Mammary epithelial cell (primary cell): ENCODE measurements at regions not wholly inside any gene's neighbourhood (a gene's known extent, or its start where the extent isn't known, plus 50 kb on each side); places are given as distances from the start of the nearest gene placed in this dataset.

Experiments used
- EZH2 ChIP-seq: IDR thresholded peaks from 2 replicates; pipeline ENCODE4 v1.6.1; 2012; ENCODE audit warnings: low read length, inconsistent platforms, borderline replicate concordance
- TF ChIP-seq, protein P1 (sequence below), 2 donors: IDR thresholded peaks in 1 of 2; conservative IDR thresholded peaks in 1 of 2; 2 replicates each; pipeline ENCODE4 v1.5.1; 2011 to 2012; ENCODE audit warnings: inconsistent platforms in 2 of 2, low read length in 2 of 2, mild to moderate bottlenecking in 2 of 2, control low read depth in 1 of 2, low read depth in 1 of 2; ENCODE audit not compliant: insufficient read depth in 1 of 2; ENCODE audit errors: extremely low read depth in 1 of 2

DNA sequence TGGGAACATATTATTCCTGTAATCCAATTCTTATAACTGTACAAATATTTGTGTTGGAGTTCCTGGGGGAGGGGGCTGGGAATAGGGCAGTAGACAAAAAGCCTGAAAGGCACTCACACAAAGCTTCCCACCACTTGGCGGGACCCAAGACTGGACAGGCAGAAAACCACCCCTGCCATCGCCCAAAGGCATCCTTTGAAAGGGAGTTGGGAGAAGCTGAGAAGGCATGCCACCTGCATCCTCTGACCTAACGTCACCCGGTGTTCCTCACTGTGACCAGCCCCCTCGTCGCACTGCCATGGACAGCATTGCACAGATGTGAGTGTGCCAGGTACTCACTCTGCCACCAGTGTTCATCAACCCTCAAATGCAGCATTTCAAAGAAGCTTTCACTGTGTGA is 80.6 kb upstream of the SMIM23 start:
- no peak for TF ChIP-seq EZH2
- TF ChIP-seq, protein P1, sequence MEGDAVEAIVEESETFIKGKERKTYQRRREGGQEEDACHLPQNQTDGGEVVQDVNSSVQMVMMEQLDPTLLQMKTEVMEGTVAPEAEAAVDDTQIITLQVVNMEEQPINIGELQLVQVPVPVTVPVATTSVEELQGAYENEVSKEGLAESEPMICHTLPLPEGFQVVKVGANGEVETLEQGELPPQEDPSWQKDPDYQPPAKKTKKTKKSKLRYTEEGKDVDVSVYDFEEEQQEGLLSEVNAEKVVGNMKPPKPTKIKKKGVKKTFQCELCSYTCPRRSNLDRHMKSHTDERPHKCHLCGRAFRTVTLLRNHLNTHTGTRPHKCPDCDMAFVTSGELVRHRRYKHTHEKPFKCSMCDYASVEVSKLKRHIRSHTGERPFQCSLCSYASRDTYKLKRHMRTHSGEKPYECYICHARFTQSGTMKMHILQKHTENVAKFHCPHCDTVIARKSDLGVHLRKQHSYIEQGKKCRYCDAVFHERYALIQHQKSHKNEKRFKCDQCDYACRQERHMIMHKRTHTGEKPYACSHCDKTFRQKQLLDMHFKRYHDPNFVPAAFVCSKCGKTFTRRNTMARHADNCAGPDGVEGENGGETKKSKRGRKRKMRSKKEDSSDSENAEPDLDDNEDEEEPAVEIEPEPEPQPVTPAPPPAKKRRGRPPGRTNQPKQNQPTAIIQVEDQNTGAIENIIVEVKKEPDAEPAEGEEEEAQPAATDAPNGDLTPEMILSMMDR (conservative IDR thresholded peaks at IDR 0.05 in 1 of 2, IDR thresholded peaks at IDR 0.05 in 1 of 2; ENCODE audit: extremely low read depth in 1 of 2, insufficient read depth in 1 of 2, low read depth in 1 of 2, low read length in 2 of 2) = no peak
